MM.1S (cell line): ENCODE measurements at regions not wholly inside any gene's neighbourhood (a gene's known extent, or its start where the extent isn't known, plus 50 kb on each side); places are given as distances from the start of the nearest gene placed in this dataset.

Experiments used
- CTCF ChIP-seq: fragments of 300-600 bp; sonication (generic); IDR thresholded peaks from 2 replicates; pipeline ENCODE4 v1.5.1; 2016; ENCODE audit warnings: antibody characterized with exemption, low read length, mixed read lengths
- EZH2 ChIP-seq: fragments of 300-600 bp; sonication (generic); optimal IDR thresholded peaks from 2 replicates; pipeline ENCODE3; 2017; ENCODE audit warnings: low read depth, mild to moderate bottlenecking, antibody characterized with exemption, low read length, mixed read lengths
- EZH2phosphoT487 ChIP-seq: fragments of 300-600 bp; sonication (generic); IDR thresholded peaks from 2 replicates; pipeline ENCODE4 v1.6.1; 2018; ENCODE audit warnings: antibody characterized with exemption, low read length

DNA sequence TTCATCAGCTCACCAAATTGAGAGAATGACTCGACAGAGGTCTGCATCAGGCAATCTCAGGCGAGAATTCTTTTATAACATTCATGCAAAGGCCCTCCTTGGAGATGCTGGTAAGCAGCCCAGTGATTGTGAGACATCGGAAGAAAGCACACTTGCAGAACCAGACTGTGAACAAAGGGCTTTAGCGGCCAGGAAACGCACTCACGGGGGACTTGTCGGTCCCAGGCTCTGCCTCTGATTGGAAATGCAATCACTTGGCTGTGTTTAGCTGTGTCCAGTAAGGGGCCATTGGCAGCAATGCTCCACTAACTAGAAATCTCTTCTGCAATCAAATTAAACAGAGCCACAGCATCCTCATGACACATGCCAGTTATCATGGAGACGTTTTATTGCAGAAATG, 226.7 kb upstream of the CDH13 start:
- TF ChIP-seq CTCF (no peak), EZH2 (no peak), EZH2phosphoT487 (no peak)
